ENCODE measurements at regions not wholly inside any gene's neighbourhood (a gene's known extent, or its start where the extent isn't known, plus 50 kb on each side); places are given as distances from the start of the nearest gene placed in this dataset.

GRCh38 chr9:13358128-13358527 lies 78.6 kb upstream of the MPDZ start:
- TF ChIP-seq CTCF (optimal IDR thresholded peaks at IDR 0.05 in 1 of 3, IDR thresholded peaks at IDR 0.05 in 1 of 3, conservative IDR thresholded peaks at IDR 0.05 in 1 of 3; ENCODE audit: extremely low read depth in 1 of 3, insufficient read depth in 2 of 3, low read length in 3 of 3) = no peak
- no peak for TF ChIP-seq EZH2 (IDR thresholded peaks at IDR 0.05; ENCODE audit: low read length)

Data from keratinocyte (primary cell).